ENCODE measurements at regions not wholly inside any gene's neighbourhood (a gene's known extent, or its start where the extent isn't known, plus 50 kb on each side); places are given as distances from the start of the nearest gene placed in this dataset.

DNA sequence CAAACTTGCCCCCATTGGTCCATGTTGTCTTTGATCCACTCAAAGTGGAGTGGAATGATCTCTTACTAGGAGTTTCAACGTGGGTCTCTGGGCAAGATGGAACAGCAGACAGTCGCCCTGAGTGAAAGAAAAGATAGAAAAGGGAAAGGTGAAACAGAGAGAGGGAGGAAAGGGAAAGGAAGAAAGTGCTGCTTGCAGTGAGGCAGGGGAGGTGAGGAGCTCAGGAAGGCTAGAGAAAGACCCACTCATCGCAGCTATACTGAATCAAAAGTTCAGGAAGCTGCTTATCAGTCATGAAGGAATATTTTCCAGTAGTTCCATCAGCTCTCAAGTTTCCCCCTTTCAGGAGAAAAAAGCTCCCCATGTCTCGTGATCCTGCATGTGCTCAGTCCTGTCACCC lies 86.9 kb downstream of the ZNF467 start:
- Mint-ChIP-seq H3K27ac (ENCODE audit: unreplicated experiment) (no peak overlapping the region), H3K27me3 (ENCODE audit: low read depth) (peaks cover 54% of the 10 kb centered on the region), H3K9me3 (peaks cover 7% of the 10 kb centered on the region), H3K4me3 (no peak overlapping the region), H3K36me3 (ENCODE audit: low read depth) (peaks cover 4% of the 10 kb centered on the region), H3K4me1 (peaks cover 11% of the 10 kb centered on the region)
- DNase-seq (ENCODE audit: low read depth, low spot score): no peak
- TF ChIP-seq, protein P1, sequence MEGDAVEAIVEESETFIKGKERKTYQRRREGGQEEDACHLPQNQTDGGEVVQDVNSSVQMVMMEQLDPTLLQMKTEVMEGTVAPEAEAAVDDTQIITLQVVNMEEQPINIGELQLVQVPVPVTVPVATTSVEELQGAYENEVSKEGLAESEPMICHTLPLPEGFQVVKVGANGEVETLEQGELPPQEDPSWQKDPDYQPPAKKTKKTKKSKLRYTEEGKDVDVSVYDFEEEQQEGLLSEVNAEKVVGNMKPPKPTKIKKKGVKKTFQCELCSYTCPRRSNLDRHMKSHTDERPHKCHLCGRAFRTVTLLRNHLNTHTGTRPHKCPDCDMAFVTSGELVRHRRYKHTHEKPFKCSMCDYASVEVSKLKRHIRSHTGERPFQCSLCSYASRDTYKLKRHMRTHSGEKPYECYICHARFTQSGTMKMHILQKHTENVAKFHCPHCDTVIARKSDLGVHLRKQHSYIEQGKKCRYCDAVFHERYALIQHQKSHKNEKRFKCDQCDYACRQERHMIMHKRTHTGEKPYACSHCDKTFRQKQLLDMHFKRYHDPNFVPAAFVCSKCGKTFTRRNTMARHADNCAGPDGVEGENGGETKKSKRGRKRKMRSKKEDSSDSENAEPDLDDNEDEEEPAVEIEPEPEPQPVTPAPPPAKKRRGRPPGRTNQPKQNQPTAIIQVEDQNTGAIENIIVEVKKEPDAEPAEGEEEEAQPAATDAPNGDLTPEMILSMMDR (conservative IDR thresholded peaks at IDR 0.05): no peak

DNA sequence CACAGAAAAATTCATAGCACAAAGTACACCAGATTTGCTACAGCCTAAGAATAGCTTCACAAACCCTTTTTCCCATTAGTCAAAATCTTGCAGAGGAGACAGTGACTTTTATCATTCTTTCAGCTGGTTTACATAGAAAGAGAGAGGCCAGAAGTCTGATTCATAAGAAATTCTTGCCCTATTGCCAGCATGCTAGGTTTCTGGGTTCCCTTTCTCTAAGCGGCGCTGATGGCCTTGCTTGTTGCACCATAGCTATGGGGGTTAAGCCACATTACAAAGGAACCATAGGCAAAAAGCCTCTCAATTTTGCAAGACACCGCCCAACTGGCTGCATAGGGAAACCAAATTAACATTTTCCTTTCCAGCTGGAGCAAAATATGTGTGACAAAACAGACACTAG lies 87.4 kb downstream of the ZNF467 start:
- H3K27ac Mint-ChIP-seq (ENCODE audit: unreplicated experiment): no peak overlapping the region
- H3K9me3 Mint-ChIP-seq: peaks cover 5% of the 10 kb centered on the region
- peaks cover 4% of the 10 kb centered on the region for H3K36me3 Mint-ChIP-seq (ENCODE audit: low read depth)
- H3K4me3 Mint-ChIP-seq: no peak overlapping the region
- peaks cover 8% of the 10 kb centered on the region for H3K4me1 Mint-ChIP-seq
- TF ChIP-seq, protein P1 (conservative IDR thresholded peaks at IDR 0.05): no peak
- H3K27me3 Mint-ChIP-seq (ENCODE audit: low read depth): peaks cover 50% of the 10 kb centered on the region
- no peak for DNase-seq (ENCODE audit: low read depth, low spot score)

DNA sequence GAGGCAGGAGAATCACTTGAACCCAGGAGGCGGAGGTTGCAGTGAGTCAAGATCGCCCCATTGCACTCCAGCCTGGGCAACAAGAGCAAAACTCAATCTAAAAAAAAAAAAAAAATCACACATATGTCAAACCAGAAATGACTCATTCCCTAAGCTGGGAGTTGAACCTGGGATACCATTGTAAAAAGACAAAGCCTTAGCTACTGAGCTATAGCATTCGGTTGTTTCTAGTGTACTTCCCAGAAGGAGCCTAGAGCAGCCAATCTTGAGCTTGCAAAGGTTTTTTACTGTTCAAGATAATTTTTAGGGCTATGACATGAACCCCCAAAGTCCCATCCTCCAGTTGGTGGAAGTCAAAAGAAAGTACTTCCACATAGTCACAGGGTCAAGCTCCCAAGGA lies 87.9 kb downstream of the ZNF467 start:
- Mint-ChIP-seq H3K27me3 (ENCODE audit: low read depth) (peaks cover 50% of the 10 kb centered on the region), H3K4me3 (no peak overlapping the region), H3K36me3 (ENCODE audit: low read depth) (peaks cover 3% of the 10 kb centered on the region), H3K27ac (ENCODE audit: unreplicated experiment) (no peak overlapping the region), H3K4me1 (peaks cover 3% of the 10 kb centered on the region), H3K9me3 (peaks cover 9% of the 10 kb centered on the region)
- DNase-seq (ENCODE audit: low read depth, low spot score): no peak
- TF ChIP-seq, protein P1 (conservative IDR thresholded peaks at IDR 0.05): no peak

DNA sequence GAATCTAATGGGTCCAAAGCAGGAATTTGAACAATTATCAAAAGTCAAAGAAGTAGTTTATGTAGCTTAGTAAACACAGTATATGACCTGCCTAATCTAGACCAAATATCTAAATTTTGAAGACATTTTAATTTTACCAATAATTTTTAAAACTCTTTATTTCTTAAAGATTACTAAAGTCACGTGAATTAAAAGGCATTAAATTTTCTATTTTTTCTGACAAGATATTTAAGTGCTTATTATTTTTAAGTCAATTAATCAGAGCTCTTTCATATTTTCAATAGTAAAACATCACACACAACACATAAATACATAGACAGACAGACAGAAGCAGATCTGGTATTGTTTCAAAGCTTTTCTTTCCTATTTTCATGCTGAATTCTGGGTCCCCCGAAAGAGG lies 89.5 kb downstream of the ZNF467 start:
- TF ChIP-seq, protein P1 (conservative IDR thresholded peaks at IDR 0.05): no peak
- no peak overlapping the region for H3K27ac Mint-ChIP-seq (ENCODE audit: unreplicated experiment)
- DNase-seq (ENCODE audit: low read depth, low spot score): no peak
- no peaks in the 10 kb centered on the region for H3K4me1 Mint-ChIP-seq
- H3K36me3 Mint-ChIP-seq (ENCODE audit: low read depth): peaks cover 3% of the 10 kb centered on the region
- no peak overlapping the region for H3K4me3 Mint-ChIP-seq
- H3K27me3 Mint-ChIP-seq (ENCODE audit: low read depth): peaks cover 43% of the 10 kb centered on the region
- H3K9me3 Mint-ChIP-seq: peaks cover 8% of the 10 kb centered on the region

DNA sequence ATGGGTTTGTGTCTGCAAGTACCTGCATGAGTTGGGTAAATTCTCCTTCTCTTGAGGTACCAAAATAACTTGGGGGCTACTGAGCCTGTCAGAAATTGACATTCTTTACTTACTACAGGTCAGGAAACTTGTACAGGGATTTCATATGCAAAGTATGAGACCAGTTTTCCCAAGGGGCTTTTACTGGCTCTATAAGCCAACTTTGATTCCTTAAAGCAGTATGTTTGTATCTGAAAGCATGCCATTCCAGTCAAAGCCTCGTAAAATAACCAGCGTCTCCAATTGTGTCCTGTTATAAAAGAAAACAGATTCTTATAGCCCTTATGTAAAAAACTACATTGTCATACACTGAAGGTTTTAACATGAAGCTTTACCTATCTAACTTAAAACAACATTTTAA lies 90.2 kb downstream of the ZNF467 start:
- peaks cover 11% of the 10 kb centered on the region for H3K9me3 Mint-ChIP-seq
- no peak overlapping the region for H3K27ac Mint-ChIP-seq (ENCODE audit: unreplicated experiment)
- H3K4me1 Mint-ChIP-seq: no peaks in the 10 kb centered on the region
- DNase-seq (ENCODE audit: low read depth, low spot score): no peak
- TF ChIP-seq, protein P1 (conservative IDR thresholded peaks at IDR 0.05): no peak
- peaks cover 42% of the 10 kb centered on the region for H3K27me3 Mint-ChIP-seq (ENCODE audit: low read depth)
- no peak overlapping the region for H3K4me3 Mint-ChIP-seq
- H3K36me3 Mint-ChIP-seq (ENCODE audit: low read depth): peaks cover 3% of the 10 kb centered on the region

DNA sequence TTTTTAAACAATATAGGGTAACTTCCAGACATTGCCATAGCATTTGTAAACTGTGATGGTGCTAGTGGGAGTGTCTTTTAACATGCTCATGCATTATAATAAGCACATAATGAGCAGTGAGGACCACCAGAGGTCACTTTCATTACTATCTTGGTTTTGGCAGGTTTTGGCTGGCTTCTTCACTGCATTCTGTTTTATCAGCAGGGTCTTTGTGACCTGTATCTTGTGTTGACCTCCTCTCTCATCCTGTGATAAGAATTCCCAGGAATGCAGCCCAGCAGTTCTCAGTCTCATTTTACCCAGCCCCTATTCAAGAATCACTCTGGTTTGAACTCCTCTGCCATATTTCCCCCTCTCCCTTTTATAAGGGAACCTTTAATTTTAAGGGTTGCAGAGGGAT lies 91.3 kb downstream of the ZNF467 start:
- peaks cover 3% of the 10 kb centered on the region for H3K36me3 Mint-ChIP-seq (ENCODE audit: low read depth)
- no peak overlapping the region for H3K4me3 Mint-ChIP-seq
- H3K9me3 Mint-ChIP-seq: peaks cover 15% of the 10 kb centered on the region
- no peaks in the 10 kb centered on the region for H3K4me1 Mint-ChIP-seq
- H3K27ac Mint-ChIP-seq (ENCODE audit: unreplicated experiment): no peak overlapping the region
- DNase-seq (ENCODE audit: low read depth, low spot score): no peak
- peaks cover 41% of the 10 kb centered on the region for H3K27me3 Mint-ChIP-seq (ENCODE audit: low read depth)
- TF ChIP-seq, protein P1 (conservative IDR thresholded peaks at IDR 0.05): no peak
